IMR-90 (cell line): ENCODE measurements at regions not wholly inside any gene's neighbourhood (a gene's known extent, or its start where the extent isn't known, plus 50 kb on each side); places are given as distances from the start of the nearest gene placed in this dataset.
A peak's percentile ranks its signal among the peaks of the same experiment; 100 is the strongest.

Experiments used
- ATAC-seq: fragments of 200-7000 bp; cut with Tn5 transposase; 2 replicates; pipeline ENCODE4 v1.9.1; 2020; ENCODE audit warnings: low read depth, mild to moderate bottlenecking, moderate library complexity
- BruUV-seq: library from RNA; stranded (reverse); fragments of 400-500 nt; replicated peaks from 2 replicates; lab custom pipeline; 2021; lab: Mats Ljungman, UMichigan
- CTCF ChIA-PET: fragments of 300-600 bp; formaldehyde crosslinking; extraction: SDS; loops from one replicate; lab custom pipeline; 2021; ENCODE audit warnings: antibody characterized with exemption; lab: Yijun Ruan, JAX
- POLR2A ChIA-PET: fragments of 300-600 bp; sonication (Branson Sonifier 250); formaldehyde crosslinking; loops from one replicate; lab custom pipeline; 2022; ENCODE audit warnings: antibody characterized with exemption; ENCODE audit not compliant: unreplicated experiment; lab: Charles Lee
- DNase-seq: peaks from one replicate; pipeline ENCODE4 v3.0.0; 2013
- H2AFZ ChIP-seq: replicated peaks from 2 replicates; pipeline ENCODE3; 2013; ENCODE audit warnings: low read length, mild to moderate bottlenecking; ENCODE audit not compliant: poor library complexity
- H2AK5ac ChIP-seq: 2 replicates; pipeline ENCODE4 v1.6.1; 2013; ENCODE audit warnings: low read depth, low read length, inconsistent platforms
- H2AK9ac ChIP-seq: replicated peaks from 2 replicates; pipeline ENCODE3; 2013; ENCODE audit warnings: mild to moderate bottlenecking, low read depth, low read length, moderate library complexity; ENCODE audit not compliant: poor library complexity
- H2BK120ac ChIP-seq: 2 replicates; pipeline ENCODE4 v1.6.1; 2013; ENCODE audit warnings: low read depth, low read length, inconsistent platforms
- H2BK15ac ChIP-seq: 3 replicates; pipeline ENCODE4 v1.6.1; 2013; ENCODE audit warnings: low read depth, low read length, inconsistent platforms
- H2BK20ac ChIP-seq: 2 replicates; pipeline ENCODE4 v1.6.1; 2013; ENCODE audit warnings: low read depth, mild to moderate bottlenecking, inconsistent platforms, low read length, moderate library complexity
- H2BK5ac ChIP-seq: 2 replicates; pipeline ENCODE4 v1.6.1; 2013; ENCODE audit warnings: mild to moderate bottlenecking, low read depth, low read length, inconsistent platforms; ENCODE audit not compliant: poor library complexity, severe bottlenecking
- H3K14ac ChIP-seq: replicated peaks from 2 replicates; pipeline ENCODE4 v1.6.1; 2013; ENCODE audit warnings: low read depth, low read length, inconsistent platforms
- H3K18ac ChIP-seq: 2 replicates; pipeline ENCODE4 v1.6.1; 2013; ENCODE audit warnings: low read depth, low read length, control low read depth
- H3K23ac ChIP-seq: 2 replicates; pipeline ENCODE4 v1.6.1; 2013; ENCODE audit warnings: low read depth, low read length, inconsistent platforms
- H3K27ac ChIP-seq: 2 replicates; pipeline ENCODE4 v1.5.1; 2013; ENCODE audit warnings: mild to moderate bottlenecking, control low read depth, low read length; ENCODE audit not compliant: insufficient read depth
- H3K27me3 ChIP-seq: 2 replicates; pipeline ENCODE4 v1.6.1; 2013; ENCODE audit warnings: low read length; ENCODE audit not compliant: control insufficient read depth, insufficient read depth
- H3K36me3 ChIP-seq: 2 replicates; pipeline ENCODE4 v1.6.1; 2013; ENCODE audit warnings: low read length, mixed read lengths; ENCODE audit not compliant: control insufficient read depth, insufficient read depth
- H3K4ac ChIP-seq: 2 replicates; pipeline ENCODE4 v1.6.1; 2013; ENCODE audit warnings: low read depth, low read length, inconsistent platforms
- H3K4me1 ChIP-seq: 2 replicates; pipeline ENCODE4 v1.6.1; 2013; ENCODE audit warnings: low read length, mixed read lengths; ENCODE audit not compliant: control insufficient read depth, insufficient read depth
- H3K4me2 ChIP-seq: 2 replicates; pipeline ENCODE4 v1.6.1; 2013; ENCODE audit warnings: low read depth, mild to moderate bottlenecking, control low read depth, low read length, moderate library complexity
- H3K4me3 ChIP-seq: 2 replicates; pipeline ENCODE4 v1.5.1; 2013; ENCODE audit warnings: low read depth, mild to moderate bottlenecking, control low read depth, low read length, moderate library complexity; ENCODE audit not compliant: insufficient read depth
- H3K56ac ChIP-seq: 2 replicates; pipeline ENCODE4 v1.6.1; 2013; ENCODE audit warnings: low read length, inconsistent platforms; ENCODE audit not compliant: insufficient read depth; ENCODE audit errors: extremely low read depth
- H3K79me1 ChIP-seq, 2 experiments: 2 replicates each; pipeline ENCODE4 v1.6.1; 2013; ENCODE audit warnings: low read length in 2 of 2, inconsistent platforms in 1 of 2, low read depth in 1 of 2
- H3K9ac ChIP-seq: 2 replicates; pipeline ENCODE4 v1.6.1; 2013; ENCODE audit warnings: low read depth, low read length, control low read depth
- H3K9me1 ChIP-seq: 2 replicates; pipeline ENCODE4 v1.6.1; 2013; ENCODE audit warnings: low read length, inconsistent platforms; ENCODE audit not compliant: insufficient read depth
- H3K9me3 ChIP-seq: 2 replicates; pipeline ENCODE4 v1.6.1; 2013; ENCODE audit warnings: low read length; ENCODE audit not compliant: control insufficient read depth, insufficient read depth
- H4K20me1 ChIP-seq: 2 replicates; pipeline ENCODE4 v1.6.1; 2013; ENCODE audit warnings: low read length, inconsistent platforms; ENCODE audit not compliant: insufficient read depth
- H4K5ac ChIP-seq: 2 replicates; pipeline ENCODE4 v1.6.1; 2013; ENCODE audit warnings: mild to moderate bottlenecking, low read depth, low read length, control low read depth
- H4K8ac ChIP-seq, 2 experiments: 2 replicates each; pipeline ENCODE4 v1.6.1; 2013; ENCODE audit warnings: low read depth in 2 of 2, low read length in 2 of 2, control low read depth in 1 of 2, inconsistent platforms in 1 of 2
- H4K91ac ChIP-seq: 2 replicates; pipeline ENCODE4 v1.6.1; 2013; ENCODE audit warnings: low read depth, low read length, inconsistent platforms; ENCODE audit not compliant: insufficient read depth
- MXI1 ChIP-seq: IDR thresholded peaks from 2 replicates; pipeline ENCODE4 v1.6.1; 2012; ENCODE audit warnings: low read depth, mild to moderate bottlenecking, low read length, moderate library complexity, borderline replicate concordance
- POLR2A ChIP-seq: IDR thresholded peaks from 2 replicates; pipeline ENCODE4 v1.6.1; 2012; ENCODE audit warnings: mild to moderate bottlenecking, low read depth, low read length
- RCOR1 ChIP-seq: IDR thresholded peaks from 2 replicates; pipeline ENCODE4 v1.6.1; 2012; ENCODE audit warnings: mild to moderate bottlenecking, low read length, improper control_type of control experiment; ENCODE audit not compliant: insufficient replicate concordance
- WGBS, 2 experiments: methylation state at CpG; one replicate each; pipeline versions ENCODE4 v1.1.5 to v1.1.7; 2013; ENCODE audit warnings: missing lambda C conversion rate in 2 of 2; ENCODE audit not compliant: insufficient read length in 1 of 2; ENCODE audit errors: extremely low coverage in 2 of 2; 5-methylcytosine and 5-hydroxymethylcytosine counted together
- dilution Hi-C: fragments of 300-500 bp; cut with HindIII; formaldehyde crosslinking; loops from one replicate; pipeline ENCODE4 v1.14.3; 2018; ENCODE audit warnings: low sequenced_read_pairs; ENCODE audit not compliant: unreplicated experiment
- in situ Hi-C: fragments of 300-500 bp; cut with MboI; formaldehyde crosslinking; loops from 3 replicates; pipeline ENCODE4 v1.14.3; 2019; ENCODE audit warnings: low sequenced_read_pairs, inconsistent platforms, mixed read lengths
- intact Hi-C: fragments of 100-400 bp; cut with micrococcal nuclease; formaldehyde crosslinking; loops from 2 replicates; pipeline ENCODE4 v1.10.0; 2022

DNA sequence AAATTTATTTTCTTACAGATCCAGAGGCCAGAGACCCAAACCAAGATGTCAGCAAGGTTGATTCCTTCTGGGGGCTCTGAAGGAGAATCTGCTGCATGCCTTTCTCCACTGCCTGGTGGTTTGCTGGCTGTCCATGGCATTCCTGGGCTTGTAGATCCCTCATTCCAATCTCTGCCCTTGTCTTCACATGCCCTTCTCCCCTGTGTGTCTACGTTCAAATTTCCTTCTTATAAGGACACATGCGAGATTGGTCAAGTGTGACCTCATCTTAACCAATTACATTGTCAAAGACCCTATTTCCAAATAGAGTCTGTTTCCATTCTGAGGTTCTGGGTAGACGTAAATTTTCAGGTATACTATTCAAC lies 84.5 kb upstream of the RAI14 start:
- Histone ChIP-seq H2AFZ (peak overlapping the region; percentile 17), H3K4me1 (peaks cover 24% of the 10 kb centered on the region), H2BK5ac (peak overlapping the region; percentile 98), H3K79me1 (peaks cover 7 to 18% of the 10 kb centered on the region in 2 experiments; a peak in 3 of 4 replicates), H3K14ac (peak overlapping the region; percentile 93), H3K27ac (peak overlapping the region; percentile 95), H2BK20ac (peak overlapping the region; percentile 98), H3K9me1 (peaks cover 29% of the 10 kb centered on the region), H4K91ac (peak overlapping the region; percentile 97), H3K36me3 (no peaks in the 10 kb centered on the region), H3K27me3 (no peaks in the 10 kb centered on the region), H3K9me3 (no peaks in the 10 kb centered on the region), H3K18ac (peak overlapping the region; percentile 85), H4K8ac (peak overlapping the region; percentile 89 to 95), H3K4me2 (peak overlapping the region; percentile 31), H2BK120ac (peak overlapping the region; percentile 98), H3K4me3 (no peak overlapping the region), H4K20me1 (no peaks in the 10 kb centered on the region), H3K23ac (peak overlapping the region; percentile 96), H2BK15ac (peak overlapping the region; percentile 13), H2AK9ac (peak overlapping the region; percentile 33), H4K5ac (peak overlapping the region; percentile 56), H3K56ac (peak overlapping the region; percentile 94), H3K9ac (peak overlapping the region; percentile 61), H3K4ac (peak overlapping the region; percentile 95), H2AK5ac (peak overlapping the region; percentile 37)
- no TSS peak for BruUV-seq
- whole genome bisulfite sequencing, 2 experiments, result no CpG with 5 or more reads among the region's 3 CpGs
- in situ Hi-C loops, result no loop called here
- intact Hi-C loops, result loop anchor here (2.0 kb wide), 1 partner anchor 37 kb away; no protein-coding TSS in a partner anchor
- ATAC-seq, result peak; percentile 73
- ChIA-PET POLR2A (interaction anchor here (1.0 kb wide), 1 partner anchor 56 kb away, joined by 4 read pairs; no protein-coding TSS in a partner anchor), CTCF (no interaction called here)
- DNase-seq, result peak; percentile 69
- dilution Hi-C loops, result no loop called here
- TF ChIP-seq MXI1 (0 out of 2 replicates have a peak, but pooled peaks have one; percentile 35), RCOR1 (no peak), POLR2A (no peak)
